ENCODE measurements at regions not wholly inside any gene's neighbourhood (a gene's known extent, or its start where the extent isn't known, plus 50 kb on each side); places are given as distances from the start of the nearest gene placed in this dataset.

DNA sequence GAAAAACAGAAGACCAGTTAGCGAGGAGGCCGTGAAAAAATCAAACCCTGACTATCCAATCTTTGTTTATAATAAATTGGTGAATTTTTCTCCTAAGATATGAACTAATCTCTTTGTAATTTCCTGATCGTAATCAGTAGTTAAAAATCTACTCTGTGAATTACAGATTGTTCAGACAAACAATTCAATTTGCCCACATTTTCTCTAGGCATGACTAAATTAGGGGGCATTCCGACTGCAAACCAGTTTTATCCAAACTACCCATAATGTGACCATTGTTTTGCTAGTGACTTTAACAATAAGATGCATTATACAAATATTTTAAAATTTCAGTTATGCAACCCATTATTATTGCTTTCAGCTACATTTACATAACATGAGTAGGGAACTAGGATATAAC, 546.9 kb upstream of the ADAMTS5 start:
- DNase-seq (ENCODE audit: low read depth): no peak

DNA sequence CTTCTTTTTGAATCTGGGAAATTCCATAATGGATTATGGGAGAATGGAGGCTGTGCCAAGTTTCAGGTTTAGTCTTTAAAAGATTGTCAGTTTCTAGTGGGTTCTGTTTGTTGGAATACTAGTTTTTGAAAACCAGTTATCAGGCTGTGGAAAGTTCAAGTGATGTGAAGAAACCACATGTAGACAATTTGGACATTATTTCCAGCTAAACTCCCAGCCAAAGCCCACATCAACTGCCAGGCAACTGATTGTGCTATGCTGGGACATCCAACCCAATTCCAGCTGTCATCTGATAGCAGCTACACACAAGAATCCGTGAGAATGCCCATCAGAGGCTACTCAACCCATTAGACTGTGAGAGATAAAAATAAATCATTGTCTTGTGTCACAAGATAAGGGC, 546.1 kb upstream of the ADAMTS5 start:
- DNase-seq (ENCODE audit: low read depth): no peak

DNA sequence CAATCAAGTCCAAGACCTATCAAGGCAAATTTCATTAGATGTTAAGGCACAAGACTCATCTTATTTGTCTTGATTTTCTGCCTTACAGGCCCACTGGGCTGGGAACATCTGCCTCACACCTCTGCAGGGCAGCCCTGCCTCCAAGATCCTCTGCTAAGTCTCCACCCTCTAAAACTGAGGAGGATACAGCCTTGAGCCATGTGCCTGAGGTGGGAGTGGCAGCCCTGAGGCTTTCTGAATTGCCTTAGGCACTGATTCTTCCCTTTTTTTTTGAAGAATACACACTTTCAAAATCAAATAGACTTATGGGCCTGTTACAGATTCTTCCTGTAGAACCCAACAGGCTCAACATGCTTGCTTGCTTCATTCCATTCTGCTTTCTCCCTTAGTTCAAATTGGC, 544.3 kb upstream of the ADAMTS5 start:
- DNase-seq (ENCODE audit: low read depth): no peak

DNA sequence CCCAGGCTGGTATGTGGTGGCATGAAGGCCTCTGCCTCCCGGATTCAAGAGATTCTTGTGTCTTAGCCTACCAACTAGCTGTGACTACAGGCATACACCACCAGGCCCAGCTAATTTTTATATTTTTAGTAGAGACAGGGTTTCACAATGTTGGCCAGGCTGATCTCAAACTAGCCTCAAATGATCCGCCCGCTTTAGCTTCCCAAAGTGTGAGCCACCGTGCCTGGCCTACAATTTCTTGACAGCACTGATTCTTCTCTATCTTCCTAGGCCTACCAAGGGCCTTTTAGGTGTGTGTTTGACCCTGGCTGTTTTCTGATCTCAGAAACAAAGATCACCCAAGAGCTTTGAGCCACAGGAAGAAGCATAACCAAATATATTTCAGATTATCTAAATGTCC, 540.8 kb upstream of the ADAMTS5 start:
- no peak for DNase-seq (ENCODE audit: low read depth)

DNA sequence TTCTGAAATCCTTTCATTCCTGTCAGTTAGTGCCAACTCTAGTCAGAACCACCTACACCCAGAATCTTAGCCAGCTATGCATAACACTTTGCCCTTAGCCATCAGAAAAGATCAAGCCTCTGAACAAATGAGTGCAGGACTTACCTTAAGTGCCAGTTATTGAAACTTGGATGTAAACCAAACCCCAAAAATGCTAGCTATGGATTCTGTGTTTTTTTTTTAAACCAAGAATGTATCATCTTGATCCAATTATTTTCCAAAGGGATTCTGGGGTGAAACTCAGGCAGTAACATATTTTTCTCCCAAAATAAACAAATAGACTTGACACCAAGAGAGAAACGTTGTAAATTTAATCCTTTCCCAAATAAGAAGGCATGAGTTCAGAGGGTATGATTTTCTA, 538.6 kb upstream of the ADAMTS5 start:
- no peak for DNase-seq (ENCODE audit: low read depth)

DNA sequence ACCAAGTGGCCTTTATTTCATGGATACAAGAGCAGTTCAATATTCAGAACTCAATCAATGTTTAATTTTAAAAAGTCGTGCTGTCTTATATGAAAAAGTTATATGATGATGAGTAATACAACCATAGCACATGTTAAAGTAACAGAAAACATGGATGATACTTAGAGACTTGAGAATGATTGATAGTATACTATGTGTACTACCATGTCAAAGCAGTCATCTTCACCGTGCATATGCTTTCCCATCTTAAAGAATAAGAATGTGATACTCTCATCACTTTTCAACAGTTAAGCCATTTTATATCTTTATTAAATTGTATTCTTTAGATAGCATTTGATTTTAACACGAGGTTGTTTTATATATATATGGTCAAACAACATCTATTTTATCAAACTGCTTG, 535.9 kb upstream of the ADAMTS5 start:
- DNase-seq (ENCODE audit: low read depth): no peak

DNA sequence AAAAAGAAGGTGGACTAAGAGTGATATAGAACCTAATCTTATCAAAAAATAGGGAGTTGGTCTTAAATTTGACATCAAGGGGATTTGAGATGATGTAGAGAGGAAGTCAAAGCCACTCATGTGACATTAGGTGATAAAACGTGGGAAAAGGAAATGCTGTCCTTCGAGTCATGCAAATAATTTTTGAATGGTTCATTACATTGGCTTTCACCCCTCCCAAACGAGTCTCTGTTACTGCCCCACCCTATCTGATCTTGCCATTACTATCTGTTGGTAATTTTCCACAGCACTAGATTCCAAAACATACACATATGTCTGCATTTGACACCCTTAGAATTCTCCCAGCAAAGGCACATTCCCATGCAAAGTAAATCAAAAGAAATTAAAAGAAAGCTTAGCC, 531.1 kb upstream of the ADAMTS5 start:
- no peak for DNase-seq (ENCODE audit: low read depth)

DNA sequence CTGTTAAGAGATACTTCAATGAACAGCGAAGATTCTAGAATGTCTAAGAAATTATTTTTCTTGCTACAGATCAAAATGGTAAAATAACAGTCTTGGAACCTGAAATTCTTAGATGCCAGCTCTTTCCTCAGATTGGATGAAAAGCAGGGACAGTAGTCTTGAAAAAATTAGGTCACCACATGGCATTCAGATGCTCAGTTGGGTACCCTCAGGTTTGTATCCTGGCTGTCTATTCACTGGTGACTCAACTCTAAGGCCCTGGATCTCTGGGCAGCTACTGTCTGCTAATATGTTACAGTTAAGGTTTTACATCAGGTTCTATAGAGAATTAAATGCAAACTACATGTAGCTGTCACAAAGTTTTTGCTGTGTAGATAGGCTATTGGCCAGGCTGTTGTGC, 528.9 kb upstream of the ADAMTS5 start:
- no peak for DNase-seq (ENCODE audit: low read depth)

DNA sequence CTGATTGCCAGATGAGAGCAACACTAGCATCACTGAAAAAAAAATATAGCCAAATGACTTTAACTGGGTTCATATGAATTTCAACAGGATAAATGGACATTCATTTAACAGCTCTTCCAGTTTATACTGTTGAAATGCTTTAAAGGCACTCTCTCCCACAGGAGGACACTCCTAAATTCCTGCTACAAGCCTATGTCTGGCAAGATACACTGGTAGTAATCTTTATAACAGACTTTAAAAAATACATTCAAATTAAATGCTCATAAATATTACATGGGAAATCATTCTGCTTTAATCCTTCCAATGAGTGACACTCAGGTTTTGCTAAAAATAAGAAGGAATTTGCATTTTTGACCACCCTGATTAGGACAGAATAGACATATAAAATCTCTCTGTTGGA, 526.7 kb upstream of the ADAMTS5 start:
- DNase-seq (ENCODE audit: low read depth): no peak

DNA sequence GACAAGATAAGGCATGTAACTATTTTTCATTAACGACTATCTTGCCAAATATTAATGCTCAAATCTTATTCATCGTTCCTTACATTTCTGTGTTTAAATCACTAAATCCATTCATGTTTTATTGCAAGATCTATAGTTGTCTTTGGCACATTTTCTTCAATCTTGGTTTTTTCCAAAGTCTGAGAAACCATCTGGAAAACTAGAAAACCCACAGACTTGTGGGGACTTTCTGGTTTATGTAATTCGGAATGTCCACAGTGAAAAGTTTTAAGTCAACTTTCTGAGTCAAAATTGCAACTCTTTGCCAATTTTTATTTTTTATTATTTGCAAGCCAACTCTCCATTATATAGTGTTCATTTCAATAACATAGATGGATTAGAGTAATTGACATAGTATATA, 520.8 kb upstream of the ADAMTS5 start:
- DNase-seq (ENCODE audit: low read depth): no peak

DNA sequence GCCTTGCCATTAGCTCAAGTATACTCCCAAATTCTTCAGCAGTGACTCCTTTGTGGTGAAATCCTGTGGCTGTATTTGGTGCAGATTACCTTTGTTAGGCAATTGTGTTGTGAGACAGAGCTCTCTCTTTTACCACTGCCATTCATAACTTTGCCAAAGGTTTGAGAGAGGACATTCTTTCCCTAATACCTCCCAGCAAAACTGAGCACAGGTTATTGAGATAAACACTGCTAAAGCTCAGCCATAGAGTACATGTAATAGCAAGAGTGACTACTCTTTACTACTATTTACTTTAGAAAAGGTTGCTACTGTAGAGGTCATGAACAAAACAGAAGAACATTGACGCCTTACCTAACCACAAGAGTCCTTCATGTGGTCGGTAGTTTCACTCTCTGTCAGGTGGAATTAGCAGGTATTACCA, 514.0 kb upstream of the ADAMTS5 start:
- DNase-seq (ENCODE audit: low read depth): no peak

DNA sequence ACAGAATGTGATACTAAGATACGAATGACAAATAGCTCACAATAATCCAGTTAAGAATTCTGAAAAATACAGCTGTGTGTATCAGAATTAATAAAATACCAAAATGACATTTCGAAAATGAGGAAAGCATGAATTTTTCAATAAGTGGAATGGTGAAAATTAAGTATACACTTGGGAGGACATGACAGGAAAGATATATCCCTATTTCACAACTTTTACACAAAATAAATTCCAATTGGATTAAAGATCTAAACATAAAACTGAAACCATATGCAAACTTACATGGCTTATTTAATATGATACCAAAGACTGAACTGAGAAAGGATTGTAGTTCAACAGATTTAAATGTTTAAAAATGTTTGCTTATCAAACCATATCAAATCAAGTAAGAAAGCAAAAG, 510.4 kb upstream of the ADAMTS5 start:
- DNase-seq (ENCODE audit: low read depth): no peak

DNA sequence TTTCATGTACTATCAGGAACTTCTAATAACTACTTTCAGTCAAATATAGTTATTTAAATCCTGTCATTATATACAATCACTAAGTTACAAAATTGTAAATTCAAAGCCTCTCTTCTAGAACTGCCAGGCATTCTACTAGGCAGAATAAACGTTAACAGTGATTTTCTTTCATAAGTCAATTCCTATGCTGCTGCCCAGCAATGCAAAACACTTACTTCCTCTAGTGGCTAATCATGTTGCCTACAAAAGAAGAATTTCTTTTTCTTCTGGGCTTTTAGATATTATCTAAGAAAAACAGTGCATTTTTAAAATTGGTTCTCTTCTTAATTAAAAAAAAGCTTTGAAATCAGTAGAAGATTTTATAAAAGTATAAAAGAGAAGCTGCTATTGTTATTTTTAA, 509.8 kb upstream of the ADAMTS5 start:
- DNase-seq (ENCODE audit: low read depth): no peak

DNA sequence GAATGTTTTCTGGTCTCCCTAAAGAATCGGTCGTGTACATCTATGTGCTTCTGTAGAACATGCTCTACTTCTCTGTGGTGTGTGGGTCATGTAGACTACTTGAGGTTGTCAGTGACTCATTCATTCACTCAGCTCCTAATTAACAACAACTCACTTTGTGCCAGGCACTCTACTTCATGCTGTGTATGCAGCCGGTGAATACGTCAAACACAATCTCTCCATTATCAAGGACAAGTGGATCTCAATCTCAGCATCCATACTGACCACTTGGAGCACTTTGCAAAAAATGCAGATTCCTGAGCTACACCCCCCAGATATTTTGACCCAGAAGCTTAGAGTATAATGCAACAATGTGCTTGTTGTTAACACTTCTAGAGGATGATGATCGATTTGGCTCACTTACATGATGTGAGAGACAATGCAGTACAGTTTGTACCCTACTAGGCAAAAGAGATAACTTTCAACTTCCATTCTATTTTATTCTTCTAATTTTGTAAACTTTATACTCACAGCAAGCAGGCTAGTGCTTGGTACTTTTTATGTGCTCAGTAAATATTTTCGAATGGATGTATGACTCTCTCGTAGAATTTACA, 508.6 kb upstream of the ADAMTS5 start:
- no peak for DNase-seq (ENCODE audit: low read depth)

DNA sequence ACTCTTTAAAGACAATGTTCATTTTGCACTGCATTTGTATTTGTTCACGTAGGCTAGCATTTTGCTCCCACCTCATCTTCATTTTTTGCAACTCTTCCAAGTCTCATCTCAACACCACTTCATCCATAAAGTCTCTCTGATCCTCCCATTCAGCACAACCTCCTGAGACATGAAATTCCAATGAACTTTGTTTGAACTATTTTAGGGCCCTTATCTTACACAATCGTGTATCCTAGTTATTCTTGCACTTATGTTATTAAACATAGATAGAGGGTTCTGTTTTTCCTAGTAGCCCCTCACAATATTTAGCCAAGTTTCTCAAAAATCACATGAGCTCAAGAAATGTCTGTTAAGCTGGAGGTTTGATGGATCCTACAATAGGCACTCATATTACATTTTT, 500.5 kb upstream of the ADAMTS5 start:
- DNase-seq (ENCODE audit: low read depth): no peak

DNA sequence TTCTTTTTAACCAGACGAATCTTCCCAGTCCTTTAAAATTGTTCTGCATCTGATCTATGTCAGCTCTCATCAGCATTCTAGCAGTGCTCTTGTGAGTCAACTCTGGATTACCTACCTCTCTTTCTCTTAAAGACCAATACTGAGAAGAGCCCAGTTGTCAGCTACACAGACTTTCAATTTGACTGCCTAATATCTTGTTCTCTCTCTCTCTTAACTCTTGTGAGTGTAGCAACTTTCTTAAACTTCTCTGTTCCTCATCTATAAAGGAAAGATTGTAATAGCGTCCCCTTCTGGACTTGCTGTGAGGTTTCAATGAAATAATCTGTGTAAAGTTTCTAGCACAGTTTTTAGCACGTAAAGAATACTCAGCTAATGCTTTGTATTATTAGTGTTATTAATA, 499.3 kb upstream of the ADAMTS5 start:
- DNase-seq (ENCODE audit: low read depth): no peak

DNA sequence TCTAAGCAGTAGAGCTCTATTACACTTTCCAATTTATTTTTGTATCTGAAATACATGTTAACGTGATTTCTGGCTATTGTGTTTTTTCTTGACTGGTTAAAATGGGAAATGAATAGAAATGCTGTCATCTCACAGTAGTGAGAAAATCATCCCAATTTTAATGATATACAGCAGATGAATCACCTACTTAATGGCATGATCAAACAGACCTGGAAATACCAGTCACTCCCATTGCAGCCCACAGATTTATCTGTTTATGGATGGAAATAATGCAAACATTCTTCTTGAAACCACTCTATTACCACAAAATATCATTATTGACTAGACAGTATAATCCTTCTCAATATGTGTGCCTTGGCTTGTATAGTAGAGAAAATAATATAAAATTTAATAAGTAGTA, 497.8 kb upstream of the ADAMTS5 start:
- no peak for DNase-seq (ENCODE audit: low read depth)

DNA sequence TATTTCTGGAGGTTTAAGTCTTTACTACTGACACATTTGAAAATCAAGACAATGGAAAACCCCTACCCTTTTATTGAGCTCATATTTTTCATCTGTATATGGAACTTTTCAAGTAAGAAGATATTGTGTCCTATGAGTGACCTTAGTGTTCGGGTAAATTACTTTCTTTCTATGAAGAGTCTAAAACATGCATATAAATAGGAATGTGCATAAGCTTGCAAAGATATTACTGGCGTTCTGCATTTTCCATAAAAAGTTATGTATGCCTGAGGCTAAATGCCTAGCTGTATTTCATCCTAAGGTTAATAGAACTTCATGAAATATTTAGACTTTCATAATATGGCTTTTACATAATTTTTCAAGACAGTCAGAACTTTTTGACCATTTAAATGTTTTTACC, 495.8 kb upstream of the ADAMTS5 start:
- DNase-seq (ENCODE audit: low read depth): no peak

DNA sequence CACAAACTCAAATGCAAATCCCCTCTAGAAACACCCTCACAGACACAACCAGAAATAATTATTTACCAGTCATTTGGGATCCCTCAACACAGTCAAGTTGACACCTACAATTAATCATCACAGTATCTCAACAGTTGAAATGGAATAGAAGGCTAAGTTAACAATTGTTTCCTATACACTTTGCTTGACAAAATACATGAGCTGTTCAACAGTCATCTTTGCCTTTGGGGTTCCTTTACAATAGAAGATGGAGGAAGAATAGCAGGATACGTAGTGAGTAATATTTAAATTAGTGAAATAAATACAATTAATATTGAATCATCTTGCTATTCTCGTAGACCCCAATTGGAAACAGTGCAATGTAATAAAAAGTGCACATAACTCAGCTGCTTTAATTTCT, 487.3 kb upstream of the ADAMTS5 start:
- DNase-seq (ENCODE audit: low read depth): no peak

DNA sequence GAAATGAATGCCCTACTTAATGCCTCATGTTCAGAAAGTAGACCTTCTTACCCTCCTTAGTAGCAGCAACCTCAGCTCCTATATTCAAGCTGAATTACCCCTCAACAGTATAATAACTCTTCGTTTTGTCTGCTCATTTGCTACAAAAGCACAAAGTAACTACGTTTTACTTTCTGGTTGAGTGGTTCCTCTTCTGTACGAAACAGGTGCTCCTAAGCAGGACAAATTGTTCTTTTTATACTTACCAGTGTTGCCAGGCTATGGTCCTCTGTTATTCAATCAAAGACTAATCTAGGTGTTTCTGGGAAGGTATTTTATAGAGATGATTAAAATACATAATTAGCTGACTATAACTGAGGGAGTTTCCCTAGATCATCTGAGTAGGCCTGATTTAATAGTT, 484.2 kb upstream of the ADAMTS5 start:
- DNase-seq (ENCODE audit: low read depth): no peak

DNA sequence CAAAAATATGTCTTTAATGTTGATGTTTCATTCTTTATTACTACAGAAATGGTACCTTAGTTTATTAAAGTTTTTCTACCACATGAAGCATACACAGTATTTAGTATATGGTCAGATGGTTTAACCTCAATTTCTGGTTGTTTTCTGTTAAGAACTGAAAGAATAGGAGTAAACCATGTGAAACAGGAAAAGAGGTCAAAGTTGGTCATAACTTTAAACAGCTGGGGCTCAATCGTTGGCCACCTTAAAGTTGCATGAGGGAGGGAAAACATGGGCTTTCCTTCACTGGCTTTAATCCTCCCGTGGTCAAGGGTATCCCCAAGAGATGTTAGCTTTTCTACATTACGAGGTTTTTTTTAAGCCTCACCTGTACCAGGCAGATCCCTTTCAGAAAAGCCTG, 483.3 kb upstream of the ADAMTS5 start:
- DNase-seq (ENCODE audit: low read depth): no peak

DNA sequence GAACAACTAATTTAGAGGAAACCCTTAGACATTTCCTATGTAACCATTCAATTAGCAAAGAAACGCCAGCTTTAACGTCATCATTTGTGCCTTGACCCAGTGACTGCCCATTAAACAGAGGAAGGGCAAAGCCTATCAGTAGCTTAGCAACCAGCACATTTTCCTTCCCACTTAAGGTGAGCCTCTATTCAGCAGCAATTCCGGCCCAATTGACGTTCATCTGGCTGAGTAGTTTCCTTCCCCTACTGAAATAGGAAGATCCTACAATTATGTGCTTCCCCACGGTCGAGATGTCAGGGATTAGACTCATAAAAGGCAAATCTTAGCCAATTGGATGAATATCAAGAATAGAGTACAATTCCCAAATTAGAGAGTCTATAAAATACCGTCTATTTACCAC, 482.1 kb upstream of the ADAMTS5 start:
- DNase-seq (ENCODE audit: low read depth): no peak

DNA sequence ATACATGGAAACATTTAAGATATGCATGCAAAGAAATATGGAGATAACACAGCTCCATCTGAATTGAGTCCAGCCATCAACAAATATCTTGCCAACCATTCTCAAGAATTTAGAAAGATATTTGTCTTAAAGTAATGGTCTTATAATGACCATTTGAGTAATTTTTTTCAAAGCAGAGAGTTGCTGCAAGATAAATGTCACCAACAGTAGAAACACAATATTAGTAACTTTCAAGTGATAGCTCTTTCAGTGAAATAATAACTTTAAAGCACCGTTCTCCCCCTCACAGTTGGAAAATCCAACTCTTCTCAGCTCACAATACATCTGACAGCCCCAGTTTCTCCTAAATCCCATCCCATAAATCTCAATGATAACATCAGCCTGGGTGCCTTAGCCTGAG, 481.0 kb upstream of the ADAMTS5 start:
- no peak for DNase-seq (ENCODE audit: low read depth)

DNA sequence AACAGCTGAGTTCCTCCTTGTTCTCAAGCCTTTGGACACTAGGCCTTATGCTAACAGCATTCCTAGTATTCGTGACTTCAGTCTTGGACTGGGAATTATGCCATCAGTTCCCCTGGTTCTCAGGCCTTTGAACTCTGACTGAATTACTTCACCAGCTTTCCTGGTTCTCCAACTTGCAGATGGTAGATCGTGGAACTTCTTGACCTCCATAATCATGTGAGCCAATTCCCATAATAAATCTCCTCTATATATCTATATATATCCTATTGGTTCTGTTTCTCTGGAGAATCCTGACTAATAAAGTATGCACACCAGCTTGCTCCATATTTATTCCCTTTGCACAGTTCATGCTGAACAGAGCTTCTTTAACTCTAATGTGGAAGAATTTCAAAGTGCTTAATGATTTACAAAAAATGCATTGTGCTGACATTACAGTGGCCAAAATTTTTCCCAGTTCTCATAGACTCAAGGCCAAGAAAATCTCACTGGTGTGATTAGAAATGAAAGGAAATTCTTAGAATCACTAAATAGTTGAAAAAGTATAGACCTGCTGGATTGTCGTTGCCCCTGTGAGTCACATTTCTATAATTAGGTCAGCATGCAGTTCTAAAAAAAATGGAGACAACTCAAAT, 462.9 kb upstream of the ADAMTS5 start:
- no peak for DNase-seq (ENCODE audit: low read depth)

DNA sequence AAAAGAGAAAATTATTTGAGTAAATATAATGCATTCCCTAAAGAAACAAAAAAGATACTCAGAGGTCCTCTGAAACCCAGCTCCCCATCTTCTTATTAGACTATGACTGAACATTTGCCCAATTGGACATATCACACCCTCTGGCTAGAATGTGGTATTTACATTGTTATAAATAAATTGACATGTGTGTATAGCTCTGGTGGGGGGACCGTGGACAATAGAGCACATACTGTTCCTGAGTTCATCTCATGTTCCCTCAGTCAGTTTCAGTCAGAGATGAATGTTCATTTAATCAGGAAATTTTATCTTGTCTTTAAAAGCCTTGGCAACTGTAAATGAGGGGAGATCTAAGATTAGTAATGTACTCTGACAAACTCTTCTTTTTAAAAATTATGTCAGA, 459.3 kb upstream of the ADAMTS5 start:
- no peak for DNase-seq (ENCODE audit: low read depth)

Data from activated T-helper 9 cell treated with anti-CD3 and anti-CD28 coated beads, Interleukin-2, amount 50 U/mL, for 16 hours (primary cell).